Spinal cord (tissue), 9 donors: ENCODE measurements at regions not wholly inside any gene's neighbourhood (a gene's known extent, or its start where the extent isn't known, plus 50 kb on each side); places are given as distances from the start of the nearest gene placed in this dataset.

Source experiments
- DNase-seq, 6 donors: peaks; one replicate each; pipeline versions ENCODE4 v3.0.0 to v3.0.0-alpha.2; 2013 to 2015; ENCODE audit warnings: low spot score in 6 of 6, low read depth in 4 of 6
- H3K27ac ChIP-seq: one replicate; pipeline ENCODE4 v1.5.1; 2013; ENCODE audit warnings: low read depth, low read length, control low read depth
- H3K27me3 ChIP-seq: one replicate; pipeline ENCODE4 v1.6.1; 2013; ENCODE audit warnings: low read length; ENCODE audit not compliant: control insufficient read depth, insufficient read depth
- H3K36me3 ChIP-seq: one replicate; pipeline ENCODE4 v1.6.1; 2013; ENCODE audit warnings: low read length; ENCODE audit not compliant: control insufficient read depth, insufficient read depth
- H3K4me1 ChIP-seq: one replicate; pipeline ENCODE4 v1.6.1; 2013; ENCODE audit warnings: low read length; ENCODE audit not compliant: control insufficient read depth, insufficient read depth
- H3K4me3 ChIP-seq: one replicate; pipeline ENCODE4 v1.5.1; 2013; ENCODE audit warnings: low read depth, low read length, control low read depth
- H3K9me3 ChIP-seq: one replicate; pipeline ENCODE4 v1.6.1; 2013; ENCODE audit warnings: low read length; ENCODE audit not compliant: control insufficient read depth, insufficient read depth
- WGBS: methylation state at CpG from one replicate; pipeline ENCODE4 v1.1.5; 2013; ENCODE audit warnings: missing lambda C conversion rate; ENCODE audit not compliant: insufficient coverage; 5-methylcytosine and 5-hydroxymethylcytosine counted together
- donor health status: healthy.

DNA sequence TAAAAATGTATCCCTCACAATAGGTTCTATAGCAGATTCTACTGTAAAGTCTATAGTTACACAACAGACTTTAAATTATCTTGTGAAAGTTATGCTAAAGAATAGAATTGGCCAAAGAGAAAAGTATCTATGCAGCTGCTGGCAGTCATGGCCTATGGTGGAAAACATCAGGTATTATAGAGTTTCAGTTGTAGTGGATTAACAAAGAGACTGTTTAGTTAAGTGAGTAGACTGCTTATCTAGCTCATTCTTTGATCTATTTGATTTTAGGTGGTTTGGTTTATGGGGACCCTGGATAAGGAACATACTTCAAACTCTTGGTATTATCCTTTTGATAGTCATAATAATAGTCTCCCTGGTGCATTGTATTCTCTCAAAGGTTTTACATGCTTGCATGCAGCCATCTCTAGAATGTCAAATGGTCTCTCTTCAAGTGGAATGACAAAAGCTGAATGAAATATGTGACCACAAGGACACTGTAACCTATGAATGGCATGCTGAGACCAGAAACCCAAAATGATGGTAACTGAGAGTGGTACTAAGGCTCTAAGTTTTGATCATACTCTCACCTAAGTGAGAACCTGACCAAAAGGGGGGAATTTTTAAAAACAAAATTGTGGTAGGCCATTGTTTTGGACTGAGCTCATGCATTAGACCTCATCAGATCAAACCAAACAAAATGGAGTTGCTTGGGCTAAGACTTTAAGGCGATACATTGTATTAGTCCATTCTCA lies 54.9 kb upstream of the NAMPT start:
- no CpG with 5 or more reads among the region's 1 CpG for WGBS
- H3K27ac ChIP-seq, result no peak overlapping the region
- H3K9me3 ChIP-seq, result peaks cover 2% of the 10 kb centered on the region
- no peaks in the 10 kb centered on the region for H3K4me1 ChIP-seq
- DNase-seq, result no peak
- no peaks in the 10 kb centered on the region for H3K27me3 ChIP-seq
- H3K4me3 ChIP-seq, result no peak overlapping the region
- H3K36me3 ChIP-seq, result no peaks in the 10 kb centered on the region

DNA sequence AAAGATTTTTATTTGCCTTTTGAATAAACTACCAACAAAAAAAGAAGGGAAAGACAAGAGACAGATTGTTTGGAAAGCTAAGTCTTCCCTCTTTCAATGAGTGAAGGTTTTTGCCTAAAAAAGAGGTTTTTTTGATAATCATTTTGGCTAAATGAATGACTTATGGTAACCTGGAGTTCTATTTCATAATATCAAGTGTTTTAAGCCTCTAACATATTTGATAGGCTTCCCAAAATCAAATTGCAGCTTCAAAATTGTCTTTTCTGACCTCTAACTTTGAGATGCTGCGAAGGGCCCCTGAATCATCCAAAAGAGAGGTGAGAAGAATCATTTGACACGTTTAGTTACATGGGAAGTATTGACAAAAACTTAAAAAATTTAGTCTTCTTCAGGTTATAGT lies 53.0 kb upstream of the NAMPT start:
- no peak for DNase-seq
- Histone ChIP-seq H3K27me3 (no peaks in the 10 kb centered on the region), H3K4me3 (no peak overlapping the region), H3K9me3 (peaks cover 2% of the 10 kb centered on the region), H3K4me1 (no peaks in the 10 kb centered on the region), H3K36me3 (no peaks in the 10 kb centered on the region), H3K27ac (no peak overlapping the region)
- no CpG with 5 or more reads among the region's 2 CpGs for WGBS

- no peaks in the 10 kb centered on the region for H3K4me1 ChIP-seq
- no peak overlapping the region for H3K27ac ChIP-seq
- no peaks in the 10 kb centered on the region for H3K36me3 ChIP-seq
- no peaks in the 10 kb centered on the region for H3K27me3 ChIP-seq
- H3K9me3 ChIP-seq, result peaks cover 2% of the 10 kb centered on the region
- no peak for DNase-seq
- no peak overlapping the region for H3K4me3 ChIP-seq
These were observed 51.0 kb upstream of the NAMPT start for GRCh38 chr7:106335814-106336213.
